Psoas muscle (tissue), 7 donors: ENCODE measurements at regions not wholly inside any gene's neighbourhood (a gene's known extent, or its start where the extent isn't known, plus 50 kb on each side); places are given as distances from the start of the nearest gene placed in this dataset.

Experiments used
- ATAC-seq, 4 donors: fragments of 200-7000 bp; cut with Tn5 transposase; one replicate each; pipeline ENCODE4 v1.9.1; 2020; ENCODE audit warnings: moderate library complexity in 3 of 4, mild to moderate bottlenecking in 2 of 4
- DNase-seq, 2 donors: peaks; one replicate each; pipeline ENCODE4 v3.0.0-alpha.2; 2020
- H3K27ac ChIP-seq: fragments of 200-600 bp; one replicate; pipeline ENCODE4 v1.8.0; 2022
- H3K27me3 ChIP-seq, 3 donors: fragments of 200-600 bp in 1 of 3; one replicate each; pipeline versions ENCODE4 v1.6.1 to v1.8.0; 2013 to 2022; ENCODE audit warnings: low read length in 2 of 3, mild to moderate bottlenecking in 2 of 3, moderate library complexity in 1 of 3; ENCODE audit not compliant: insufficient read depth in 3 of 3
- H3K36me3 ChIP-seq, 2 donors: fragments of 200-600 bp in 1 of 2; one replicate each; pipeline versions ENCODE4 v1.6.1 to v1.8.0; 2013 to 2022; ENCODE audit warnings: low read depth in 1 of 2, mild to moderate bottlenecking in 1 of 2, moderate library complexity in 1 of 2; ENCODE audit not compliant: insufficient read depth in 1 of 2
- H3K4me1 ChIP-seq: fragments of 200-600 bp; one replicate; pipeline ENCODE4 v1.8.0; 2022
- H3K4me3 ChIP-seq: fragments of 200-600 bp; one replicate; pipeline ENCODE4 v1.8.0; 2022; ENCODE audit warnings: mild to moderate bottlenecking
- H3K9me3 ChIP-seq: fragments of 200-600 bp; one replicate; pipeline ENCODE4 v1.8.0; 2022
- WGBS, 3 donors: extraction: QIAGEN DNeasy Blood & Tissue Kit; methylation state at CpG; one replicate each; pipeline versions ENCODE4 v1.1.6 to v1.1.7; 2013; 5-methylcytosine and 5-hydroxymethylcytosine counted together
- intact Hi-C, 2 donors: fragments of 100-400 bp; cut with DNase I; formaldehyde crosslinking; loops; one replicate each; pipeline versions ENCODE4 v1.11.0 to v1.14.2; 2022
- TF ChIP-seq, protein P1 (sequence below): fragments of 200-600 bp; IDR thresholded peaks from one replicate; pipeline ENCODE4 v1.8.0; 2022; ENCODE audit warnings: antibody characterized with exemption
- donor health status: healthy with polysubstance abuse.
- donor health status: DM: no; HTN: no; CAD: no; lungs with moderate emphysema.
- donor health status: Bipolar disorder and iron deficiency.
- donor health status: healthy.
- donor health status: DM: yes; HTN: yes; CAD: no.
- donor health status: DM: no; HTN: no; CAD: no.
- donor health status: DM: yes; HTN: yes; CAD: no.

DNA sequence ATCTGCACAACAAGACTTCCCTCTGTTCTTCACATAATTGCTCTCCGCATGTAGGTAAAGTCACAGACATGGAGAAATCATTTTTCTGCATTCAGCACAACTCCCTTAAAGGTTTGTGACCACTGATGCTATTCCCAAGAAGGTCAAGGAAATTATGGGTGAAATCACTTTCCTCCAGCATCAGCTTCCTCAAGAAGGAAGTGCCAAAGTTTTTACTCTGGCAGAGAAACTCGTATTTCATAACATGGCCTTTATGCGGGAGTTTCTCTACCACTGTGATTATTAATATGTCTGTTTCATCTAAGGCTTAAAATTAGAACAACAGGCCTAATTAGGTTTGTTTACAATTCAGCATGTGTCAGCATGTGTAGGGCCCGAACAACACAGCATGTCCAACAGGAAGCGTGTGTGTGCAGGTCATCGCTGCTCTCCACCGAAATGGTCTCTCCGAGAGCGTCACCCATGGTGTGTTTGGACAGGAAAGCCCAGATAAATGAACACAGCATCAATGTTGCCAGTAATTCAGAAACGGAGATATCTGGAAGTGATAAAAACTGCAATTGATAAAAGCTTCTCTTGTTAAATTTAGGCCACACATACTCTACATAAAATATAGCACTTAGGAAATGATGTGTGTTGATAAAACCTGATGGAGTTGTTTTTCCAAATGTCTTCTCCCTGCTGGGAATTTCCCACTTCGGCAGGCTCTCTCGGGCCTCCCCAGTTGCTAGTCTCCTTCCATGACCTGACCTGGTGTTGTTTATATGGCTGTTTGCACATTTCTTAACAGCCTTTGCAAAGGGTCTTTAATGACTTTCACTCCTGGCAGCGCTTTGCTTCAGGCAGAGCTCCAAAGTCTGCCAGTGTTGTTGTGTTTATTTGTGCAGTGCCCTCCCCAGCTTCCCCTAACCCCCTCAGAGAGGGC lies 265.1 kb upstream of the CEP162 start:
- TF ChIP-seq, protein P1, sequence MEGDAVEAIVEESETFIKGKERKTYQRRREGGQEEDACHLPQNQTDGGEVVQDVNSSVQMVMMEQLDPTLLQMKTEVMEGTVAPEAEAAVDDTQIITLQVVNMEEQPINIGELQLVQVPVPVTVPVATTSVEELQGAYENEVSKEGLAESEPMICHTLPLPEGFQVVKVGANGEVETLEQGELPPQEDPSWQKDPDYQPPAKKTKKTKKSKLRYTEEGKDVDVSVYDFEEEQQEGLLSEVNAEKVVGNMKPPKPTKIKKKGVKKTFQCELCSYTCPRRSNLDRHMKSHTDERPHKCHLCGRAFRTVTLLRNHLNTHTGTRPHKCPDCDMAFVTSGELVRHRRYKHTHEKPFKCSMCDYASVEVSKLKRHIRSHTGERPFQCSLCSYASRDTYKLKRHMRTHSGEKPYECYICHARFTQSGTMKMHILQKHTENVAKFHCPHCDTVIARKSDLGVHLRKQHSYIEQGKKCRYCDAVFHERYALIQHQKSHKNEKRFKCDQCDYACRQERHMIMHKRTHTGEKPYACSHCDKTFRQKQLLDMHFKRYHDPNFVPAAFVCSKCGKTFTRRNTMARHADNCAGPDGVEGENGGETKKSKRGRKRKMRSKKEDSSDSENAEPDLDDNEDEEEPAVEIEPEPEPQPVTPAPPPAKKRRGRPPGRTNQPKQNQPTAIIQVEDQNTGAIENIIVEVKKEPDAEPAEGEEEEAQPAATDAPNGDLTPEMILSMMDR = no peak
- H3K9me3 ChIP-seq = no peaks in the 10 kb centered on the region
- H3K27me3 ChIP-seq = no peaks in the 10 kb centered on the region
- H3K4me1 ChIP-seq = no peaks in the 10 kb centered on the region
- H3K27ac ChIP-seq = no peak overlapping the region
- H3K36me3 ChIP-seq = no peaks in the 10 kb centered on the region
- H3K4me3 ChIP-seq = no peak overlapping the region
- ATAC-seq (no peak), DNase-seq (no peak)
- intact Hi-C loops = no loop called here
- WGBS, 3 donors = 37 to 46% (median 45%) methylated on average over 13 of the region's 13 CpGs

DNA sequence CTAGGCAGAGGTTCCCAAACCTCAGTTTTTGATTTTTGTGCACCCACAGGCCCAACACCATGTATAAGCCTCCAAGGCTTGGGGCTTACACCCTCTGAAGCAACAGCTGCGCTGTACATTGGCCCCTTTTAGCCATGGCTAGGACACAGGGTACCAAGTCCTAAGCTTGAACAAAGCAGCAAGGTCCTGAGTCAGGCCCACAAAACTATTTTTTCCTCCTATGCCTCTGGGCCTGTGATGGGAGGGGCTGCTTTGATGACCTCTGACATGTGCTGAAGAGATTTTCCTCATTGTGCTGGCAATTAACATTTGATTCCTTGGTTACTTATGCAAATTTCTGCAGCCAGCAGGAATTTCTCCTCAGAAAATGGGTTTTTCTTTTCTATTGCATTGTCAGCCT lies 262.2 kb upstream of the CEP162 start:
- 76 to 92% (median 92%) methylated on average over 1 of the region's 1 CpG for WGBS, 3 donors
- H3K27ac ChIP-seq = no peak overlapping the region
- H3K4me1 ChIP-seq = no peaks in the 10 kb centered on the region
- H3K36me3 ChIP-seq = no peaks in the 10 kb centered on the region
- intact Hi-C loops = no loop called here
- H3K4me3 ChIP-seq = no peak overlapping the region
- TF ChIP-seq, protein P1 = no peak
- no peaks in the 10 kb centered on the region for H3K9me3 ChIP-seq
- no peaks in the 10 kb centered on the region for H3K27me3 ChIP-seq
- ATAC-seq = no peak
- DNase-seq = no peak

DNA sequence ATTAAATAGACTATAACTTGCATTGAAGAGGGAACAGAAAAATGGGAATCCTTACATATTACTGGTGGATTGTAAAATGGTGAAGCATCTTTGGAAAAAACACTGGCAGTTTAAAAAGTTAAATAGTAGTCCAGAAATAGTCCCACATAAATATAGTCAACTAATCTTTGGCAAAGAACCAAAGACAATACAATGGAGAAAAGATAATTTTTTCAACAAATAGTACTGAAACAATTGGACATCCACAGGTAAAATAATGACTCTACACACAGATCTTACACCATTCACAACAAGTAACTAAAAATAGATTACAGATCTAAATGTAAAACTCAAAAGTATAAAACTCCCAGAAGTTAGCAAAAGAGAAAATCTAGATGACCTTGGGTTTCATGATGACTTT lies 259.1 kb upstream of the CEP162 start:
- intact Hi-C loops = no loop called here
- Histone ChIP-seq H3K36me3 (no peaks in the 10 kb centered on the region), H3K4me1 (no peaks in the 10 kb centered on the region), H3K9me3 (no peaks in the 10 kb centered on the region), H3K4me3 (no peak overlapping the region), H3K27me3 (no peaks in the 10 kb centered on the region), H3K27ac (no peak overlapping the region)
- DNase-seq (no peak), ATAC-seq (no peak)
- TF ChIP-seq, protein P1 = no peak

DNA sequence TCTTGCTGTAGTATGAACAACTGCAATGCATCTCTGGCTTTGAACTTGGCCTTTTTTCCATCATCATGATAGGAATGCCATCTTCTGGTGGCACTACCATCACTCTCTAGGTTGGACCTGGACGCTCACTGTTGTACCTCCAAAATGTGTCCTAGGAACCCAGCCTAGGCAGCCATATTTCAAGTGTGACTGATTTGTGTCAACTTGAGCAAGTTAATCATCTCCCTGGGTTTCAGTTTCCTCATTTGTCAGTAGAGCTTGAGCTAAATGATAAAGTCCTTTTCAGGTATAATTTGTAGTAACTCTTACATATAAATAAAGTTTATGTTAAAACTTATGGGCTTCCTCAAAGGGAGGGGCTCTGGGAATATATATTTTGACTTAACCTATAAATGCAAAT lies 241.7 kb upstream of the CEP162 start:
- DNase-seq (no peak), ATAC-seq (no peak)
- Histone ChIP-seq H3K36me3 (no peaks in the 10 kb centered on the region), H3K4me1 (no peaks in the 10 kb centered on the region), H3K4me3 (no peak overlapping the region), H3K9me3 (peaks cover 5% of the 10 kb centered on the region), H3K27ac (no peak overlapping the region), H3K27me3 (no peaks in the 10 kb centered on the region)
- intact Hi-C loops = no loop called here
- TF ChIP-seq, protein P1 = no peak
- 85 to 86% (median 86%) methylated on average over 1 of the region's 1 CpG for WGBS, 3 donors

DNA sequence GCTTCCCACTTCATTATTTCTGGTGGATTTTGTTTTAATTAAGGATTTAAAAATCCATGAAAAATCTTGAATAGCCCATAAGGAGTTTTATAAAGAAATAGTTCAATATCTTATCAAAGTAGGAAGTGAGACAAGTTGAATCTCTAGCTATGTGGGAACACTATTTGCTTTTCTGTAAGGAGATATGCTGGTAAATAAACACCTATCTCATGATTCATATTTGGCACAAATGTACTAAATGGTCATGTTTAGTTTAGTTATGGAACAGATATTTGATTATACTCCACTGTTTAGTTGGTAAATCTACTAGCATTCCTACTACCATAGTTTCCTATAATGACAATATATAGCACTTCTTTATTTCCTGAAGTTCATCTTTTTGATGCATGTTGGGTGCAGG lies 239.9 kb upstream of the CEP162 start:
- Histone ChIP-seq H3K36me3 (no peaks in the 10 kb centered on the region), H3K4me3 (no peak overlapping the region), H3K4me1 (no peaks in the 10 kb centered on the region), H3K27me3 (no peaks in the 10 kb centered on the region), H3K27ac (no peak overlapping the region), H3K9me3 (no peaks in the 10 kb centered on the region)
- TF ChIP-seq, protein P1 = no peak
- intact Hi-C loops = no loop called here
- DNase-seq (no peak), ATAC-seq (no peak)
